ENCODE measurements at regions not wholly inside any gene's neighbourhood (a gene's known extent, or its start where the extent isn't known, plus 50 kb on each side); places are given as distances from the start of the nearest gene placed in this dataset.

- no peak for DNase-seq (ENCODE audit: low spot score)
Measured at GRCh38 chr5:153005711-153006110, 484.8 kb upstream of the GRIA1 start.

- no peak for DNase-seq (ENCODE audit: low spot score)
Measured at GRCh38 chr5:153006681-153007080, 483.8 kb upstream of the GRIA1 start.

GRCh38 chr5:153014194-153014593 is 476.3 kb upstream of the GRIA1 start:
- DNase-seq (ENCODE audit: low spot score), result no peak

- DNase-seq (ENCODE audit: low spot score), result no peak
Measured at GRCh38 chr5:153018121-153018520, 472.3 kb upstream of the GRIA1 start.

- DNase-seq (ENCODE audit: low spot score), result no peak
Measured at GRCh38 chr5:153030755-153031725, 459.4 kb upstream of the GRIA1 start.

- no peak for DNase-seq (ENCODE audit: low spot score)
Measured at GRCh38 chr5:153039501-153039900, 451.0 kb upstream of the GRIA1 start.

GRCh38 chr5:153043886-153044285 is 446.6 kb upstream of the GRIA1 start:
- no peak for DNase-seq (ENCODE audit: low spot score)

GRCh38 chr5:153050496-153051179 is 439.8 kb upstream of the GRIA1 start:
- DNase-seq (ENCODE audit: low spot score), result no peak

GRCh38 chr5:153066281-153066680 is 424.2 kb upstream of the GRIA1 start:
- no peak for DNase-seq (ENCODE audit: low spot score)

GRCh38 chr5:153067869-153068268 is 422.6 kb upstream of the GRIA1 start:
- DNase-seq (ENCODE audit: low spot score), result no peak

GRCh38 chr5:153079396-153079795 is 411.1 kb upstream of the GRIA1 start:
- no peak for DNase-seq (ENCODE audit: low spot score)

GRCh38 chr5:153080940-153081339 is 409.5 kb upstream of the GRIA1 start:
- no peak for DNase-seq (ENCODE audit: low spot score)

GRCh38 chr5:153081385-153081784 is 409.1 kb upstream of the GRIA1 start:
- no peak for DNase-seq (ENCODE audit: low spot score)

GRCh38 chr5:153084511-153084910 is 406.0 kb upstream of the GRIA1 start:
- no peak for DNase-seq (ENCODE audit: low spot score)

GRCh38 chr5:153086486-153086885 is 404.0 kb upstream of the GRIA1 start:
- no peak for DNase-seq (ENCODE audit: low spot score)

GRCh38 chr5:153088538-153088937 is 401.9 kb upstream of the GRIA1 start:
- DNase-seq (ENCODE audit: low spot score), result no peak

GRCh38 chr5:153094333-153094732 is 396.1 kb upstream of the GRIA1 start:
- no peak for DNase-seq (ENCODE audit: low spot score)

- DNase-seq (ENCODE audit: low spot score), result no peak
Measured at GRCh38 chr5:153096381-153096780, 394.1 kb upstream of the GRIA1 start.

GRCh38 chr5:153099328-153099727 is 391.1 kb upstream of the GRIA1 start:
- DNase-seq (ENCODE audit: low spot score), result no peak

- no peak for DNase-seq (ENCODE audit: low spot score)
Measured at GRCh38 chr5:153101235-153102180, 389.0 kb upstream of the GRIA1 start.

GRCh38 chr5:153116916-153117315 is 373.6 kb upstream of the GRIA1 start:
- DNase-seq (ENCODE audit: low spot score), result no peak

GRCh38 chr5:153118018-153118417 is 372.5 kb upstream of the GRIA1 start:
- DNase-seq (ENCODE audit: low spot score), result no peak

Data from CD4-positive, alpha-beta T cell treated with Interleukin-15 for 4 hours (primary cell).